Smooth muscle cell (in vitro differentiated cells): ENCODE measurements at regions not wholly inside any gene's neighbourhood (a gene's known extent, or its start where the extent isn't known, plus 50 kb on each side); places are given as distances from the start of the nearest gene placed in this dataset.

Experiments
- DNase-seq: peaks from one replicate; lab custom pipeline; 2025; ENCODE audit not compliant: unreplicated experiment; lab: John Stamatoyannopoulos, UW
- H2AFZ ChIP-seq: fragments of 200-600 bp; sonication (generic); 2 replicates; pipeline ENCODE4 v1.6.0; 2016; ENCODE audit warnings: antibody characterized with exemption, low read depth, mild to moderate bottlenecking
- H3F3A ChIP-seq: fragments of 200-600 bp; sonication (generic); 2 replicates; pipeline ENCODE4 v1.6.0; 2017; ENCODE audit warnings: antibody characterized with exemption, low read depth
- H3K27ac ChIP-seq: fragments of 200-600 bp; sonication (generic); 2 replicates; pipeline ENCODE4 v1.5.1; 2016; ENCODE audit warnings: low read depth, mild to moderate bottlenecking
- H3K27me3 ChIP-seq: fragments of 200-600 bp; sonication (generic); 2 replicates; pipeline ENCODE4 v1.6.1; 2016; ENCODE audit warnings: low read depth, mild to moderate bottlenecking
- H3K36me3 ChIP-seq: fragments of 200-600 bp; sonication (generic); 2 replicates; pipeline ENCODE4 v1.5.1; 2016; ENCODE audit warnings: low read depth
- H3K4me1 ChIP-seq: fragments of 200-600 bp; sonication (generic); 2 replicates; pipeline ENCODE4 v1.5.1; 2016; ENCODE audit warnings: low read depth
- H3K4me2 ChIP-seq: fragments of 200-600 bp; sonication (generic); 2 replicates; pipeline ENCODE4 v1.6.0; 2016; ENCODE audit warnings: mild to moderate bottlenecking
- H3K4me3 ChIP-seq: fragments of 200-600 bp; sonication (generic); 2 replicates; pipeline ENCODE4 v1.5.1; 2016; ENCODE audit warnings: mild to moderate bottlenecking
- H3K79me2 ChIP-seq: fragments of 200-600 bp; sonication (generic); 2 replicates; pipeline ENCODE4 v1.6.0; 2016; ENCODE audit warnings: low read depth, mild to moderate bottlenecking
- H3K9ac ChIP-seq: fragments of 200-600 bp; sonication (generic); 2 replicates; pipeline ENCODE4 v1.6.0; 2016; ENCODE audit warnings: low read depth
- H3K9me3 ChIP-seq: fragments of 200-600 bp; sonication (generic); replicated peaks from 2 replicates; pipeline ENCODE4 v1.5.1; 2016; ENCODE audit warnings: low read depth
- H4K20me1 ChIP-seq: fragments of 200-600 bp; sonication (generic); 2 replicates; pipeline ENCODE4 v1.6.0; 2016; ENCODE audit warnings: low read depth
- CTCF ChIP-seq: fragments of 200-600 bp; sonication (generic); IDR thresholded peaks from 2 replicates; pipeline ENCODE4 v1.5.1; 2017; ENCODE audit warnings: borderline replicate concordance, mild to moderate bottlenecking, antibody characterized with exemption; ENCODE audit not compliant: insufficient read depth, poor library complexity, severe bottlenecking
- WGBS: methylation state at CpG from one replicate; pipeline ENCODE4 v1.1.7; 2016; ENCODE audit warnings: low lambda C conversion rate; 5-methylcytosine and 5-hydroxymethylcytosine counted together

- 91% methylated on average over 10 of the region's 10 CpGs for WGBS
- H3K4me2 ChIP-seq = no peak overlapping the region
- H3K27me3 ChIP-seq = no peaks in the 10 kb centered on the region
- H4K20me1 ChIP-seq = no peaks in the 10 kb centered on the region
- H3K4me1 ChIP-seq = no peaks in the 10 kb centered on the region
- no peak overlapping the region for H2AFZ ChIP-seq
- no peak overlapping the region for H3K4me3 ChIP-seq
- TF ChIP-seq CTCF = no peak
- H3K27ac ChIP-seq = no peak overlapping the region
- no peaks in the 10 kb centered on the region for H3K9me3 ChIP-seq
- no peak for DNase-seq
- no peak overlapping the region for H3K9ac ChIP-seq
- no peaks in the 10 kb centered on the region for H3K36me3 ChIP-seq
- H3K79me2 ChIP-seq = no peaks in the 10 kb centered on the region
- H3F3A ChIP-seq = no peaks in the 10 kb centered on the region
Observed at GRCh38 chr1:4366091-4366490, 288.3 kb upstream of the AJAP1 start.

- no peaks in the 10 kb centered on the region for H3K27me3 ChIP-seq
- H3K4me3 ChIP-seq = no peak overlapping the region
- no peaks in the 10 kb centered on the region for H3K79me2 ChIP-seq
- H3F3A ChIP-seq = no peaks in the 10 kb centered on the region
- no peaks in the 10 kb centered on the region for H3K4me1 ChIP-seq
- no peak for TF ChIP-seq CTCF
- no peak overlapping the region for H3K4me2 ChIP-seq
- no peaks in the 10 kb centered on the region for H4K20me1 ChIP-seq
- H3K27ac ChIP-seq = no peak overlapping the region
- DNase-seq = no peak
- H3K9ac ChIP-seq = no peak overlapping the region
- no peak overlapping the region for H2AFZ ChIP-seq
- H3K9me3 ChIP-seq = no peaks in the 10 kb centered on the region
- no peaks in the 10 kb centered on the region for H3K36me3 ChIP-seq
- whole genome bisulfite sequencing = 86% methylated on average over 13 of the region's 13 CpGs
Observed at GRCh38 chr1:4367230-4367777, 287.1 kb upstream of the AJAP1 start.

GRCh38 chr1:4369335-4369734, 285.1 kb upstream of the AJAP1 start:
- H2AFZ ChIP-seq = no peak overlapping the region
- TF ChIP-seq CTCF = no peak
- 96% methylated on average over 4 of the region's 4 CpGs for WGBS
- no peak for DNase-seq
- H3K27ac ChIP-seq = no peak overlapping the region
- no peak overlapping the region for H3K4me3 ChIP-seq
- no peak overlapping the region for H3K4me2 ChIP-seq
- no peaks in the 10 kb centered on the region for H4K20me1 ChIP-seq
- H3K9ac ChIP-seq = no peak overlapping the region
- no peaks in the 10 kb centered on the region for H3K9me3 ChIP-seq
- no peaks in the 10 kb centered on the region for H3K27me3 ChIP-seq
- H3F3A ChIP-seq = no peaks in the 10 kb centered on the region
- no peaks in the 10 kb centered on the region for H3K79me2 ChIP-seq
- H3K4me1 ChIP-seq = no peaks in the 10 kb centered on the region
- no peaks in the 10 kb centered on the region for H3K36me3 ChIP-seq

- H4K20me1 ChIP-seq = no peaks in the 10 kb centered on the region
- H3K4me3 ChIP-seq = no peak overlapping the region
- no peaks in the 10 kb centered on the region for H3K4me1 ChIP-seq
- no peaks in the 10 kb centered on the region for H3K36me3 ChIP-seq
- TF ChIP-seq CTCF = no peak
- H2AFZ ChIP-seq = no peak overlapping the region
- H3K9me3 ChIP-seq = no peaks in the 10 kb centered on the region
- no peak overlapping the region for H3K4me2 ChIP-seq
- no peaks in the 10 kb centered on the region for H3K27me3 ChIP-seq
- H3K27ac ChIP-seq = no peak overlapping the region
- no peaks in the 10 kb centered on the region for H3K79me2 ChIP-seq
- 83% methylated on average over 6 of the region's 6 CpGs for WGBS
- H3F3A ChIP-seq = no peaks in the 10 kb centered on the region
- no peak overlapping the region for H3K9ac ChIP-seq
- DNase-seq = no peak
Observed at GRCh38 chr1:4371849-4372248, 282.6 kb upstream of the AJAP1 start.
